ENCODE measurements at regions not wholly inside any gene's neighbourhood (a gene's known extent, or its start where the extent isn't known, plus 50 kb on each side); places are given as distances from the start of the nearest gene placed in this dataset.

- H3K4me1 ChIP-seq (ENCODE audit: control insufficient read depth in 1 of 2, insufficient read depth in 2 of 2, low read length in 2 of 2): no peaks in the 10 kb centered on the region
- no peak overlapping the region for H3K4me3 ChIP-seq (replicated peaks in 1 of 2; ENCODE audit: low read depth in 1 of 2, low read length in 2 of 2)
- no peak overlapping the region for H2AFZ ChIP-seq (ENCODE audit: low read depth, low read length, poor library complexity, severe bottlenecking)
- no peak overlapping the region for H3K27ac ChIP-seq (ENCODE audit: low read depth, low read length)
- no peak for DNase-seq (ENCODE audit: low read depth, low spot score)
- H3K36me3 ChIP-seq (ENCODE audit: control insufficient read depth in 1 of 2, insufficient read depth in 2 of 2, low read length in 2 of 2): no peaks in the 10 kb centered on the region
- ChIA-PET RAD21 (ENCODE audit: low non-redundant PET in 1 of 2, low total read pairs in 2 of 2, uncharacterized antibody in 2 of 2, unreplicated experiment in 2 of 2) (no interaction called here), POLR2A (no interaction called here), CTCF (no interaction called here)
- H3K9me3 ChIP-seq (ENCODE audit: control insufficient read depth in 1 of 2, insufficient read depth in 1 of 2, low read depth in 1 of 2, low read length in 2 of 2): peaks cover 45 to 51% of the 10 kb centered on the region in 2 experiments; a peak in 3 of 4 replicates
- no peaks in the 10 kb centered on the region for H3K27me3 ChIP-seq (ENCODE audit: insufficient read depth, low read length)
- H3K4me2 ChIP-seq (ENCODE audit: low read length): no peak overlapping the region
- no peaks in the 10 kb centered on the region for H4K20me1 ChIP-seq (ENCODE audit: insufficient read depth)
- TF ChIP-seq ATF3 (IDR thresholded peaks at IDR 0.05): no peak
- TF ChIP-seq SRF (IDR thresholded peaks at IDR 0.05; ENCODE audit: low read depth): no peak
- no peak for TF ChIP-seq CBX3 (IDR thresholded peaks at IDR 0.05; ENCODE audit: low read depth)
- no peak for TF ChIP-seq JUND (IDR thresholded peaks at IDR 0.05)
- TF ChIP-seq MAX (IDR thresholded peaks at IDR 0.05): no peak
- BruUV-seq (replicated peaks): no TSS peak
- no peaks in the 10 kb centered on the region for H3K79me2 ChIP-seq (ENCODE audit: insufficient read depth, low read length)
- no peak overlapping the region for H3K9ac ChIP-seq (ENCODE audit: low read length)
- ATAC-seq: no peak
- intact Hi-C loops (cut with micrococcal nuclease): no loop called here
- H3K9me2 ChIP-seq (ENCODE audit: insufficient read depth): no peaks in the 10 kb centered on the region
These were observed 83.4 kb downstream of the MAF start for GRCh38 chr16:79517156-79517555.

GRCh38 chr16:79510879-79511278, 89.7 kb downstream of the MAF start:
- Histone ChIP-seq H3K9me2 (ENCODE audit: insufficient read depth) (no peaks in the 10 kb centered on the region), H2AFZ (ENCODE audit: low read depth, low read length, poor library complexity, severe bottlenecking) (no peak overlapping the region), H3K4me3 (replicated peaks in 1 of 2; ENCODE audit: low read depth in 1 of 2, low read length in 2 of 2) (no peak overlapping the region), H3K9me3 (ENCODE audit: control insufficient read depth in 1 of 2, insufficient read depth in 1 of 2, low read depth in 1 of 2, low read length in 2 of 2) (peaks cover 31 to 37% of the 10 kb centered on the region in 2 experiments; a peak in 2 of 4 replicates), H3K4me2 (ENCODE audit: low read length) (no peak overlapping the region), H3K27me3 (ENCODE audit: insufficient read depth, low read length) (no peaks in the 10 kb centered on the region), H3K4me1 (ENCODE audit: control insufficient read depth in 1 of 2, insufficient read depth in 2 of 2, low read length in 2 of 2) (no peaks in the 10 kb centered on the region), H3K27ac (ENCODE audit: low read depth, low read length) (no peak overlapping the region), H3K79me2 (ENCODE audit: insufficient read depth, low read length) (no peaks in the 10 kb centered on the region), H4K20me1 (ENCODE audit: insufficient read depth) (no peaks in the 10 kb centered on the region), H3K36me3 (ENCODE audit: control insufficient read depth in 1 of 2, insufficient read depth in 2 of 2, low read length in 2 of 2) (no peaks in the 10 kb centered on the region), H3K9ac (ENCODE audit: low read length) (no peak overlapping the region)
- TF ChIP-seq FOSL1 (IDR thresholded peaks at IDR 0.05; ENCODE audit: low read depth): no peak
- TF ChIP-seq ZBTB33 (IDR thresholded peaks at IDR 0.05; ENCODE audit: extremely low read depth, insufficient replicate concordance, low read length): no peak
- no peak for TF ChIP-seq ZNF274 (IDR thresholded peaks at IDR 0.05; ENCODE audit: low read depth, low read length)
- no peak for TF ChIP-seq REST (IDR thresholded peaks at IDR 0.05; ENCODE audit: low read depth)
- TF ChIP-seq CTCF (IDR thresholded peaks at IDR 0.05 in 2 of 3, conservative IDR thresholded peaks at IDR 0.05 in 1 of 3; ENCODE audit: borderline replicate concordance in 1 of 3, insufficient read depth in 1 of 3, low read depth in 2 of 3, low read length in 2 of 3): no peak
- no peak for TF ChIP-seq ZFX (IDR thresholded peaks at IDR 0.05)
- no peak for TF ChIP-seq JUND (IDR thresholded peaks at IDR 0.05)
- TF ChIP-seq ELF1 (IDR thresholded peaks at IDR 0.05; ENCODE audit: borderline replicate concordance, low read depth): no peak
- no peak for TF ChIP-seq RAD21 (IDR thresholded peaks at IDR 0.05; ENCODE audit: low read depth)
- BruUV-seq (replicated peaks): no TSS peak
- intact Hi-C loops (cut with micrococcal nuclease): no loop called here
- no peak for DNase-seq (ENCODE audit: low read depth, low spot score)
- ChIA-PET POLR2A (no interaction called here), RAD21 (ENCODE audit: low non-redundant PET in 1 of 2, low total read pairs in 2 of 2, uncharacterized antibody in 2 of 2, unreplicated experiment in 2 of 2) (no interaction called here), CTCF (no interaction called here)
- no peak for ATAC-seq
